Mammary epithelial cell (primary cell): ENCODE measurements at regions not wholly inside any gene's neighbourhood (a gene's known extent, or its start where the extent isn't known, plus 50 kb on each side); places are given as distances from the start of the nearest gene placed in this dataset.

Experiments used
- EZH2 ChIP-seq: IDR thresholded peaks from 2 replicates; pipeline ENCODE4 v1.6.1; 2012; ENCODE audit warnings: low read length, inconsistent platforms, borderline replicate concordance
- TF ChIP-seq, protein P1 (sequence below), 2 donors: IDR thresholded peaks in 1 of 2; conservative IDR thresholded peaks in 1 of 2; 2 replicates each; pipeline ENCODE4 v1.5.1; 2011 to 2012; ENCODE audit warnings: inconsistent platforms in 2 of 2, low read length in 2 of 2, mild to moderate bottlenecking in 2 of 2, control low read depth in 1 of 2, low read depth in 1 of 2; ENCODE audit not compliant: insufficient read depth in 1 of 2; ENCODE audit errors: extremely low read depth in 1 of 2

DNA sequence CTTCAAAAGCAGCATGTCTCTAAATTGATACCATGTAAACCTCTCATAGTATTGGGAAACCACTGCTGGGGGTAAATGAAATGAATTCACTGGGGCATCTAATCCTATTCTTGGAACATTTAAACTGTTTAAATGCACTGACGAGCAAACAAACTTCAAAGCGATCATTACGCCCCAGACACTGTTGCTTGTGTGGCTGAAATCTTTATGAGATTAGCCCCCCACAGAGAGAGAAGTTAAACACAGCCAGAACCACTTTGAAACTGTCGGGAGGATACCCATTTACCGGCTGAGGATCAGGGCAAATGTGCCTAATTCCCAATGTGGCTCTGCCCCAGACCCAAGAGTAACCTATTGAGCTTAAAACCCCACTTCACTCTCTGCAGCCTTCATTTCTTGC, 308.4 kb upstream of the CDIN1 start:
- TF ChIP-seq, protein P1, sequence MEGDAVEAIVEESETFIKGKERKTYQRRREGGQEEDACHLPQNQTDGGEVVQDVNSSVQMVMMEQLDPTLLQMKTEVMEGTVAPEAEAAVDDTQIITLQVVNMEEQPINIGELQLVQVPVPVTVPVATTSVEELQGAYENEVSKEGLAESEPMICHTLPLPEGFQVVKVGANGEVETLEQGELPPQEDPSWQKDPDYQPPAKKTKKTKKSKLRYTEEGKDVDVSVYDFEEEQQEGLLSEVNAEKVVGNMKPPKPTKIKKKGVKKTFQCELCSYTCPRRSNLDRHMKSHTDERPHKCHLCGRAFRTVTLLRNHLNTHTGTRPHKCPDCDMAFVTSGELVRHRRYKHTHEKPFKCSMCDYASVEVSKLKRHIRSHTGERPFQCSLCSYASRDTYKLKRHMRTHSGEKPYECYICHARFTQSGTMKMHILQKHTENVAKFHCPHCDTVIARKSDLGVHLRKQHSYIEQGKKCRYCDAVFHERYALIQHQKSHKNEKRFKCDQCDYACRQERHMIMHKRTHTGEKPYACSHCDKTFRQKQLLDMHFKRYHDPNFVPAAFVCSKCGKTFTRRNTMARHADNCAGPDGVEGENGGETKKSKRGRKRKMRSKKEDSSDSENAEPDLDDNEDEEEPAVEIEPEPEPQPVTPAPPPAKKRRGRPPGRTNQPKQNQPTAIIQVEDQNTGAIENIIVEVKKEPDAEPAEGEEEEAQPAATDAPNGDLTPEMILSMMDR (conservative IDR thresholded peaks at IDR 0.05 in 1 of 2, IDR thresholded peaks at IDR 0.05 in 1 of 2; ENCODE audit: extremely low read depth in 1 of 2, insufficient read depth in 1 of 2, low read depth in 1 of 2, low read length in 2 of 2): no peak
- TF ChIP-seq EZH2: no peak
